ENCODE measurements at regions not wholly inside any gene's neighbourhood (a gene's known extent, or its start where the extent isn't known, plus 50 kb on each side); places are given as distances from the start of the nearest gene placed in this dataset.
"Not testable (repeated sequence)": the region's sequence is repeated elsewhere in the genome, so short reads cannot be mapped to it uniquely, and the experiment has no call there.

DNA sequence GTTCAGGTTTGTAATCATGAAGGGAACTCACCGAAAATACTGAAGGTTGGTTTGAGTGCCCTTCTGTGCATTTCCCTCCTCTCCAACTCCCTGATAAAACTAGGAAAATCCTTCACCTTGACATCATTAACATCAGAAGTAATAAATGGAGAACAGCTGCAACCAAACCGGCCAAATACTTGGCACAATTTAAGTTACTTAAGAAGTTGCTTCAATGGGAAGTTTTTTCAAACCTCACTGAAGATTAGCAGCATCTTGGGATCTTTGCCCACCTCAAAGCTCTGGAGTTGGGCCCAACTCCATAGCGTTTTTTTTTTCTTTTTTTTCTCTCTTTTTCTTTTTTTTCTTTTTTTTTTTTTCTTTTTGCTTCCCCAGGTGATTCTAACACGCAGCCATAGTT lies 784.8 kb downstream of the KCNA4 start:
- intact Hi-C loops (cut with DNase I) = no loop called here
- ATAC-seq = no peak
- DNase-seq = no peak

DNA sequence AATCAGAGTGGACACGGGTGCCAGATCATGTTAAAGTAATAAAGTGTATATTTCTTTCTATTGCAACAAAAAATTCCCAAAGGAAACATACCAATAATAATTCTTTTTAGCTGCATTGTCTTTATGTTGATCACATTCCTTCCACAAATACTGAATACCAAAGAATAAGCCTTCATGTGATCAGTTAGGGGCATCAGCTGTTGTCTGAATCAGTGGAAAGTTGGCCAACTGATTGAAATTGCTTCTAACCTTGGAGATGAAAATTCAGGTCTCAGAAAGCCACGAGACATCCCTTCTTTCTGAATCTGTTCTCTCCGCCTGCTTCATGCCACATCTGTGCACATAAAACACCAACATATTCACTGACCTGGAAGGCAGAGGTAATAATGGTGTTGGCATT lies 785.2 kb downstream of the KCNA4 start:
- intact Hi-C loops (cut with DNase I) = no loop called here
- ATAC-seq (no peak), DNase-seq (no peak)

DNA sequence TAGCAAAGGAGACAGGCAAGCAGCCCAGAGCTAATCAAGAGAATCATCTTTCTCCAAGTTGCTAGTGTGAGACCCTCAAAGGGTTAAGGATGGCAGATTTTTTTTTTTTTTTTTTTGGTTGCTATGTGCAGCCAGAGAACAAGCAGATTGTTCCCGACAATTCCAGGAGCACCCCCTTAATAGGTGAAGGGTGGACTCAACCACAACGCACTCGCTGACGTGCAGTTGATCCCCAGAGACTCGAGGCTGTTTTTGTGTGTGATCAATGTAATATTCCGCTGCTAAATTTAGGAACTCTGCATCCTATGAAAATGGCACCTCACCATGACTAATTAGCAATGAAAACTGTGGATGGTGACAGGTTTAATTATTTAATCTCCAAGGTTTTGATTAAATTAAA lies 789.0 kb downstream of the KCNA4 start:
- ATAC-seq (no peak), DNase-seq (no peak)
- intact Hi-C loops (cut with DNase I) = no loop called here

DNA sequence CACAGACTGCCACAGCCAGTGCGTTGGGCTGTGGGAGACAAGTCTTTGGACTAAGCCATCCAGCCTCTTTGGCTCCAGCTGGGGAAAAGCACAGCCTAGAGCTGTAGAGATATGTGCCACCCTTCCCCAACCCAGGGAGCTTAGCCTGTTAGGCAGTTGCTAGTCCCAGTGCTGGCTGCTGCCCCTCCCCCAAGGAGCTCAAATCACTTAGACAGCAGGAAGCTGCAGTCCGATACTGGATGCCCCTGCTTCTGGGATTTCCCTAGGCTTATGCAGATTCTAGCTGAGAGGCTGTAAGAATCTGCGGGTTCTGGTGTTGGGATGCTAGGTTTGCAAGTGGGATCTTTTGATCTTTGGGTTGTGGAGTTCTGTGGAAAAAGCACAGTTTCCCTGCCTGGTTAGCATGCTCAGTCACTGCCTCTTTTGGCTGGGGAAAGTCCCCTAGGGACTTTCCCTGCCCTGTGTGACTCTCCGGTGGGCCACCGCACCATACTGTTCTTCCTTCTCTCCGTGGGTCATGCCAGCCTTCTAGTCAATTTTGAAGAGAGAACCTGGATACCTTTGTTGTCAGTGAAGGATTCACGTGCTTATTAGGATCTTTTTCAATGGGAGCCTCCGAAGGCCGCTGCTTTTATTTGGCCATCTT lies 792.0 kb downstream of the KCNA4 start:
- intact Hi-C loops (cut with DNase I) = no loop called here
- ATAC-seq (no peak), DNase-seq (no peak)

DNA sequence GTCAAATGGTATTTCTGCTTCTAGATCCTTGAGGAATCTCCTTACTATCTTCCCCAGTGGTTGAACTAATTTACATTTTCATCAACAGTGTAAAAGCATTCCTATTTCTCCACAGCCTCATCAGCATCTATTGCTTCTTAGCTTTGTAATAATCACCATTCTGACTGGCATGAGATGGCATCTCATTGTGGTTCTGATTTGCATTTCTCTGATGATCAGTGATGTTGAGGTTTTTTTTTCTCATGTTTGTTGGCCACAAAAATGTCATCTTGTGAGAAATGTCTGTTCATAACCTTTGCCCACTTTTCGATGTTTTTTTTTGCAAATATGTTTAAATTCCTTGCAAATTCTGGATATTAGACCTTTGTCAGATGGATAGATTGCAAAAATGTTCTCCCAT lies 797.3 kb downstream of the KCNA4 start:
- DNase-seq; ATAC-seq; intact Hi-C loops (cut with DNase I): not testable (repeated sequence)

DNA sequence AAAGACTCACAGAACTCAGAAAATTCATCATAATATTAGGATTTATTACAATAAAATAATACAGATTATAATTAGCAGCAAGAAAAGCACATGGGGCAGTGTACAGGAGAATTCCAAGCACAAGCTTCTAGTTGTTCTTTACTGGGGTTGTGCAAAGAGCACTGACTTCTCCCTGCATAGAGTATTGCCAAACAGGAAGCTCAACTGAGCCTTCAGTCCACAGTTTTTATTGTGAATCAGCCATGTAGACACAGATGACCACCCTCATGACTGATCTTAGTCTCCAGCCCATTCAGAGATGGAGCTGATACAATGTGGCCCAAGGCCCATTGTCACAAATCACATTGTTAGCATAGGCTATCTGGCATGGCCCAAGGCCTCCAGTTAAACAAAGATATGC lies 798.9 kb downstream of the KCNA4 start:
- DNase-seq (no peak), ATAC-seq (no peak)
- intact Hi-C loops (cut with DNase I) = no loop called here

DNA sequence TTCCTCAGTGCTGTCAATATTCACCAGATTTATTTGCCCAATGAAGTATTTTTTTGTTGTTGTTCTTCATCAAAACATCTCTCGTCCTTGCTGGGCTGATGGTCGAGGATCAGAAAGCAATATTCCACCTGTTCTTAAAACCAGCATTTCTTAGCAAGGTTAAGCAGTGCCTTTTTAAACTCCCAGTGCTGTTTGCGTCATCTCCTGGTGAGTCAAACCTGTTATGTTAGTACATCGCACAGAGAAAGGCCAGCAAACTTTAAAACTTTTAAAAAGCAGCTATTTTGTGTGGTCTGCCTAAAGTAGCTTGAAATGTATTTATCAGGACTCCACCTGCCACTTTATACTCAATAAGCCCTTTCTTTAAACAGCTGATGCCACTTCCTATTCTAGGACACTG lies 802.0 kb downstream of the KCNA4 start:
- ATAC-seq = no peak
- no peak for DNase-seq
- intact Hi-C loops (cut with DNase I) = no loop called here

DNA sequence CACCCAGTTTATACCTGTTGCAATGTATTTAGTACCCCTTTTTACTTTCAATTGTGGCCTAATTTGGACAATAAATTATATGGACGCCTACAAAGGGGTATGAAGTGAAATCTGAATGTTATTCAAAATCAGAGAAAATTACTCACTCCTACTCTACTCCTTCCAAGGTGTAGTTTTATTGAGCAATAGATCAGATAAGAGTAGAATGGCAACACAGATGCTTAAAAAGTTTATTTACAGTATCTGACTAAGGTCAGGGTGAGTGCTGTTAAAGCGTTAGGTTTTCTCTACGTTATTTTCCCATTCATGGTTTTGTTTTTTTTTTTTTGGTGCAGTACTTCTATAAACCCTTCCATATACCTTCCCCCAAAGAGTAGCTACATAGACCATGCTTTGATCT lies 805.6 kb downstream of the KCNA4 start:
- ATAC-seq (no peak), DNase-seq (no peak)
- intact Hi-C loops (cut with DNase I) = no loop called here

DNA sequence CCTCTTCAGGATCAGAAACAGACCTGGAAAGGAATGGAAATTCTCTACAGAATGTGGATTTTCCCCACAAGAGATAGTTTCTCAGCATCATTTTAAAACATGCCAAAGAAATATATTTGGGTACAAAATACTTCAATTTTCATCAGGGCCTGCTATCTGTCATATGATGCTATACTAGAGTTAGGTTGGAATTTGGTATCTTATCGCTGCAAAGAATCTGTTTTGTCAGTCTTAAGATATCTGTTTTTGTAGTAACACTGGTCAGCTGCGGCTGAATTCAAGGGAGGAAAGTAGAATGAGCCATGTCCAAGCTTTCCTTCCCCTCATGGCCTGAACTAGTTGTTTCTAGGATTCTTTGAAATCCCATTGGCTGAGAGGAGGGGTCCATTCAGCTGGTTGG lies 806.4 kb downstream of the KCNA4 start:
- DNase-seq = no peak
- intact Hi-C loops (cut with DNase I) = no loop called here
- ATAC-seq = no peak

DNA sequence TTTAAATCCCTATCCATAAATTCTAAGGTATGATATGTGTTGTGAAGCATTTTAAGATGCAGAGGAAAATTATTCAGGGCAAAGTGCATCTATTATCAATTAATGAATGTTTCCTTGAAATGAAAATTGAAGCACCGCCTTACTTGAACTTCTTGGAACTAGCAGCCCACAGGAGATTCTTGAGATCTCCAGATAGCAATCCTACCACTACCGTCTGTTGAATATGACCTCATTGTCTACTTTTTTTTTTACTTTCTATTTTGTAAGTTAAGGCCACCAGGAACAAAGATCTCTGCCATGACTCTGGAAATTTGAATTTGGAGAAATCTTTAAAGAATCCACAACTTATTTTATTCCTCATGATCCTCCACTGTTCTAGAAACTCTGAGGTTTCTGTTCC lies 808.7 kb downstream of the KCNA4 start:
- DNase-seq = no peak
- no peak for ATAC-seq
- intact Hi-C loops (cut with DNase I) = no loop called here

DNA sequence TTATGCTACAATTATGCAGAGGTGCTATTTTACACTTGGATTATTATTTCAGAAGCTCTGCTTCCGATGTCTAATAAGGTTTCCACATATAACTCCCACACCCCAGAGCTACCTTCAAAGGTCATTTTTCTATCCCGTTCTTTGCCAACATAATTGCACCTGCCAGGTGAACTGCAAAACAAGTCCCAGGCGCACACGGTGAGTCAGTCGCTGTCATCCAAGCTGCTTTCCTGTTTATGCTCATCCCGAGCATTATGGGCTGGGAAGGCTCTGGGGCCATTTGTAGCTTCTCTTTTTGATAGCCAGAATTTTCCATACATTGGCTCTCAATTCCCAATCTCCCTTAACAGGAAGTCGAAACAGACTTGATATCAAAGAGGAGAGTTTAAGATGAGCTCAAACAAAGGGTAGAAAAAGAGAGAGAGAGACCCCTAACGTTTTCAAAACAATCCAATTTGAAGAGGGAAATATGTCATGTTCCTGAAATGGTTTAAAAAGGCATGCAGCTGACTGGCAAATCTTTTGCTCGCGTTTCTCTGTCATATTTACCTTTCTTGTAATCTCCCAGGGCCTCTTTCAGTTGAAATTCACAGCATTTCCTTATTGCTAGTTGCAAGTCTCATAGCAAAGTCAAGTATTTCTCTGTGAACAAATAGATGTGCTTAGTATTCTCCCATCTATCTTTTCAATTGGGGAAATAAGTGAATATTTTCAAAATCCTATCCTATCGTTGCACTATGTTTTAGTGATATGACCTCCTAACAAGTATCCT lies 815.9 kb downstream of the KCNA4 start:
- intact Hi-C loops (cut with DNase I) = no loop called here
- no peak for DNase-seq
- ATAC-seq = no peak

DNA sequence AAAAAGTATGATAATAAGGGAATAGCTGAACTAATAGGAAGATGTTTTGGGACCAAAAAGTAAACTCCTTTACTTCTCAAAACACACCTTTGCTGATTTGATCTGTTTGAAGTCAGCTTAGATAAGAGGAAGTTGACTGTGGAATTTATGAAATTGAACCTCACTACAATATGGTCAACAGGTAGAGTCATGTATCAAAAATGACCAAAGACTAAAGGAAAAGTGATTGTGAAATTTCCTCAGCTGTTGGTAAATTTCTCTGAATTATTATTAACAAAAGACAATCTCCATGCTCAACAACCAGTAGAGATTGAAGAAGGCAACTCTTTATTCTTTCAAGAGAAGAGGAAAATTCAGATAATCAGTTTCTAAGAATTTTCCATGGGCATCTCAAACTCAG lies 826.5 kb downstream of the KCNA4 start:
- no peak for DNase-seq
- intact Hi-C loops (cut with DNase I) = no loop called here
- ATAC-seq = no peak

DNA sequence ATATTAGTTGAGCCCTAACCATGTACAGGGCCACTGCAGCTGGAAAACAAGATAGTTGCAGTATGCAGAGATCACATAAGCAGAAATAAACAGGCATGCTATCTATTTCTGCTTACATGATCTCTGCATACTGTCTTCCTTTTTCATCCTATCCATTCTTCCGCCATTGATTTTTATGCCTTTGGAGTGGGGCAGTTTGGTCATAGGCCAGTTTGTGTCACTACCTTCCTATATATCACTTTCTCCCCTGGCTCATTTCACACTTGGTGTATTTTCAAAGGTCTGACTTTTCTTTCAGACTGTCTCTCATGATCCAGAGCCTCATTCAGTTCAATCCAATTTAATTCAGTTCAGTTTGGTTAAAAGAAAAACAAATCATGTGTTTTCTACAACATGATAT lies 829.6 kb downstream of the KCNA4 start:
- intact Hi-C loops (cut with DNase I) = no loop called here
- no peak for DNase-seq
- no peak for ATAC-seq

DNA sequence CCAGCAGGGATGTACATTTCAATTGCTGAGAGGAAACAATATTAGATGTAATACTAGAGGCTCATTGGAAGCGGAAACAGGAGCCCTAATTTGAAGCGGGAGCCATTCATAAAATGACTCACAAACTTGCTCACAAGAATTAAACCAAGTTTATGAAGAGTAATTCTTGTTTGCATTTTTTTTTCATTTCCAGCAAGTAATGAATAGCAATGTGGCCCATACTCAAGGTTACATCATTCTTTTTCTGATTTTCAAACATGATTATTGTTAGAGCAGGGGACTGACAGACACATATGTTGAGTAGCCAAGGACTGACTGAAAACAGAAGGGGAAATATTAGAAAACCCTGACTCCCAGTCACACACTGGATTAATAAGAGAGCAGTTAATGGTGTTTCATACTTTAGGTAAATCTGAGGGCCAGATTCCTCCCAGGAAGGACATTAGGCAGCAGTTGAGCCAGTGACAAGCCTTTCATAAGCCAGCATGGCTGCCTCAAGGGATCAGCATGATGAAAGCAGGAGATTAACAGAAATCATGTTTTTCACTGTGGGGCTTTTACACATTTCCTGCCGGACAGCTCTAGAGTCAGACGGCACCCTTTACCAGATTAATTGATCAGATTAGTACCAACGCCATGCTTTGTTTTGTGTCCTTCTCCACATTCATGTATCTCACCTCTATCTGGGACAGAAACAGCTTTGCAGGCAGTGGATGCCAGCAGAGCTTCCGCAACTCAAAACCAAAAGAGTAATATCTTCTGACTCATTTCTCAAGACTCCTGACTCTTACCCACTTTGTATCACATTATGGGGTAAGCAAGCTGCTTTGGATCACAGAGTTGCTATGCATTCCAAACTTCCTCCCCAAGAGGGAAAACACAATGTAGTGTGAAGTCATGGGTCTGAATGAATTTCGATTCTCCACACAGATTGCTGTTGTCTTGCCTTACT lies 831.6 kb downstream of the KCNA4 start:
- intact Hi-C loops (cut with DNase I) = no loop called here
- no peak for DNase-seq
- ATAC-seq = peak; percentile 49 to 77

DNA sequence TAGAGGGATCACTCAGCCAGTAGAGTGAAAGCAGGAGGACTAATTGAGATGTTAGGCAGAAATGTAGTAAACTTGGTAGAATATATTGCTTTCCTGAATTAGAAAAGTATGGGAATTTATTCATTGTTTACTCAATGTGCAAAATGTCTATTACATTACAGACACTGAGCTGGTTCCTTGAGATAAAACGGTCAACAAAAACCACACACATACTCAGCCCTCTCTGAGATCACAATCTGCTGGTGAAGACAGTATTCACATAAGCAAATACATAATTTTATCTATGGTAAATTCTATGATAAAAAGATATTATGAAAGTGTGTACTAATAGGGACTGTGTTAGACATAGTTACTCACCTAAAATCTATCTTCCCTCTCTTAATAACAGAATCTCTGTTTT lies 833.5 kb downstream of the KCNA4 start:
- intact Hi-C loops (cut with DNase I) = no loop called here
- no peak for DNase-seq
- ATAC-seq = no peak

DNA sequence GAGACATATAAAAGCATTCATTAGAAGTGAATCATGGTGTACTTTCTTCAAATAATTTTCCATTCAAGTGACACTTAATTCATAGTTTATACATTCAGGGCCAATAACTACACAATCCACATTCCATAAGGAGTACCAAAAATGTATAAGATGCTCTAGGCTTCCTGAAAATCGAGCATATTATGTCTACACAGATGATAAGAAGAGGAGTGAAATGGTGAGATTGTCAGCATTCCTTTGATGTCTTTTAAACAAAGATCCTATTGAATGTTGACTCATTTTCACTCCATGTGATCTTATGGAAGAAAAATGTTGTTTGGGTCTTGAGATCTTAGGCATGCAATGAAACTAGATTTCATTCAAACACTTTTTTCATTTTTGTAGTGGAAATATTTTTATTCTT lies 843.2 kb downstream of the KCNA4 start:
- no peak for DNase-seq
- ATAC-seq = no peak
- intact Hi-C loops (cut with DNase I) = no loop called here

DNA sequence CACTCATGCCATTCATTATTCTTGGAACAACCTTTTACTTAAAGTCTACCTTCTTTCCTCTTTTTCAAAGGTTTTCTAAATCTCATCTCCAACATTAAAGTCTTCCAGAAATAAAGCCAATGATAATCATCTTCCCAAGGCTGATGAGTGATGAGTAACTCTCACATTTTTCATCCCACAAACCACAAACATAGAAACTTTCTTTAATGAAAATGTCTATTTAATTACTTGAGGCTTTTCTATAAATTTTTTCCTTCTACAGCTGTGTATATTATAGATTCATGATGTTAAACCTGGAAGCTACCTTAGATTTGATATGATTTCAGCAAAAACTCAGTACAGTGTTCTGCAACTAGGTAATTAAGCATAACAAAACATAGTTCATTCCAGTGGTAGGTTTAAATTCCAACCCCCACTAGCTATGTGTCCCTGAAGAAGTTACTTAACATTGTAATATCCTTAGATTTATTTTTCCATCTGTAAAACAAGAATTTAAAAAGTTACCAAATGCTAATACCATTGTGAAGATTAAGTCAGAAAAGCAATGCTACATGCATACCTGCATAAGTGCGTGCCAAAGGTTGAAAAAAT lies 845.4 kb downstream of the KCNA4 start:
- ATAC-seq (no peak), DNase-seq (no peak)
- intact Hi-C loops (cut with DNase I) = no loop called here

DNA sequence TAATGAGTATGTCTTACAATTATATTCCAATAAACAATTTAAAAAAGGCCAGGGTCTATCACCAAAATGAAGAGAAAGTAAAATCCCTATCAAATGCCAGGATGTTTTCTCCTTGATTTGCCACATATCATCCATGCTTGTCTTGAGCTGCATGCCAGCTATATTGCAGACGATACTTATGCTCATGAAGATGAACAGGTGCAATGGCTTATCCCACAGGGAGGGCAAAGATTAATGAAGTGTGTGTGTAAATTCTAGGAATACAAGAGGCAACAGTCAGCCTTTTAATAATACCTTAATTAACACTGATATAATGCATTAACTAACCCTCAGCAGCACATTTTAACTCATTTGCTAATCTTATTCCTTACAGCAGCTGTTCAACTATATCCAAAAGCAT lies 850.5 kb downstream of the KCNA4 start:
- ATAC-seq (no peak), DNase-seq (no peak)
- intact Hi-C loops (cut with DNase I) = no loop called here

DNA sequence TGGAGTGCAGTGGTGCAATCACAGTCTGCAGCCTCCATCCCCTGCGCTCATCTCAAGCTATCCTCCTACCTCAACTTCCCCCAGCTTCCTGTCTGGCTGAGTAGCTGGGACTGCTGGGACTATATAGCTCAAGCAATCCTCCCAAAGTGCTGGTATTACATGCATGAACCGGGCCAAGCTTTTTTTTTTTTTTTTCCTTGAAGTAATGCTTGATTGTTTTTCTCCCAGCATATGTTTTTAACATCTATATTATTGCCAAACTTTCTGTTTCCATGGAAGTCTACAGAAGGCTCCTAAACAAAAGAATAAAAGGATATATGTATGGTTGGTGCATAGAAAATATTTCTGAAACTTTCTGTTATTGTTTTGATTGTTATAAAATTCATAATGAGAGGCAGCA lies 853.6 kb downstream of the KCNA4 start:
- ATAC-seq (no peak), DNase-seq (no peak)
- intact Hi-C loops (cut with DNase I) = no loop called here

DNA sequence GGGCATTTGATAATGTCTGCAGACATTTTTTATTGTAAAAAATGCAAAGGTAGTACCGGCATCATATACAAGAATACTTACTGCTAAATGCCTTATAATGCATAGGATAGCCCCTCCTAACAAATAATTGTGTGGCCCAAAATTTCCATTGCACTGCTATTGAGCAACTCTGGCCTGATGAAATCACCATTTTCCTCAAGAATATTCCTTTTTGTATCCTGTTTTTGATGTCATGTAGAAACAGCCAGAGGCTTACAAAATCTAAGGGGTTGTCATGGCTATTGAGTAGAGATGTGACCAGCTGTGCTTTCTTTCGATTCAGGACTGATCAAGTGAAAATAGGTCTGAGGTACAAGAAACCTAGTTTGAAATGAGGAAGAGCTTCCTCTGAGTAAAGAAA lies 854.3 kb downstream of the KCNA4 start:
- DNase-seq = no peak
- ATAC-seq = no peak
- intact Hi-C loops (cut with DNase I) = no loop called here
